ENCODE measurements at regions not wholly inside any gene's neighbourhood (a gene's known extent, or its start where the extent isn't known, plus 50 kb on each side); places are given as distances from the start of the nearest gene placed in this dataset.

GRCh38 chr5:105816961-105817360, 1853.8 kb downstream of the EFNA5 start:
- in situ Hi-C loops (cut with HindIII; ENCODE audit: low sequenced_read_pairs) = no loop called here
- TF ChIP-seq CTCF (IDR thresholded peaks at IDR 0.05; ENCODE audit: low read depth, low read length) = no peak
- DNase-seq (ENCODE audit: low read depth, low spot score) = no peak
- no peak overlapping the region for H3K4me3 ChIP-seq (ENCODE audit: low read depth, low read length)

- H3K4me3 ChIP-seq (ENCODE audit: low read depth, low read length) = no peak overlapping the region
- in situ Hi-C loops (cut with HindIII; ENCODE audit: low sequenced_read_pairs) = no loop called here
- no peak for TF ChIP-seq CTCF (IDR thresholded peaks at IDR 0.05; ENCODE audit: low read depth, low read length)
- DNase-seq (ENCODE audit: low read depth, low spot score) = no peak
Observed at GRCh38 chr5:105812304-105812703, 1858.4 kb downstream of the EFNA5 start.

GRCh38 chr5:105807951-105808350, 1862.8 kb downstream of the EFNA5 start:
- DNase-seq (ENCODE audit: low read depth, low spot score) = no peak
- no peak overlapping the region for H3K4me3 ChIP-seq (ENCODE audit: low read depth, low read length)
- in situ Hi-C loops (cut with HindIII; ENCODE audit: low sequenced_read_pairs) = no loop called here
- TF ChIP-seq CTCF (IDR thresholded peaks at IDR 0.05; ENCODE audit: low read depth, low read length) = no peak

GRCh38 chr5:105807290-105807689, 1863.4 kb downstream of the EFNA5 start:
- TF ChIP-seq CTCF (IDR thresholded peaks at IDR 0.05; ENCODE audit: low read depth, low read length) = no peak

GRCh38 chr5:105806596-105806995, 1864.1 kb downstream of the EFNA5 start:
- no peak for DNase-seq (ENCODE audit: low read depth, low spot score)
- TF ChIP-seq CTCF (IDR thresholded peaks at IDR 0.05; ENCODE audit: low read depth, low read length) = no peak
- no peak overlapping the region for H3K4me3 ChIP-seq (ENCODE audit: low read depth, low read length)
- in situ Hi-C loops (cut with HindIII; ENCODE audit: low sequenced_read_pairs) = no loop called here

More at GRCh38 chr5:105807290-105807689, 1863.4 kb downstream of the EFNA5 start:
- H3K4me3 ChIP-seq (ENCODE audit: low read depth, low read length) = no peak overlapping the region
- DNase-seq (ENCODE audit: low read depth, low spot score) = no peak
- in situ Hi-C loops (cut with HindIII; ENCODE audit: low sequenced_read_pairs) = no loop called here

- no peak for DNase-seq (ENCODE audit: low read depth, low spot score)
- in situ Hi-C loops (cut with HindIII; ENCODE audit: low sequenced_read_pairs) = no loop called here
- no peak for TF ChIP-seq CTCF (IDR thresholded peaks at IDR 0.05; ENCODE audit: low read depth, low read length)
- no peak overlapping the region for H3K4me3 ChIP-seq (ENCODE audit: low read depth, low read length)
Observed at GRCh38 chr5:105803431-105803830, 1867.3 kb downstream of the EFNA5 start.

- H3K4me3 ChIP-seq (ENCODE audit: low read depth, low read length) = no peak overlapping the region
- in situ Hi-C loops (cut with HindIII; ENCODE audit: low sequenced_read_pairs) = no loop called here
- TF ChIP-seq CTCF (IDR thresholded peaks at IDR 0.05; ENCODE audit: low read depth, low read length) = no peak
- DNase-seq (ENCODE audit: low read depth, low spot score) = no peak
Observed at GRCh38 chr5:105794578-105794977, 1876.2 kb downstream of the EFNA5 start.
